NOMO-1 treated with dmso at 0.1 percent for 144 hours (cell line): ENCODE measurements at regions not wholly inside any gene's neighbourhood (a gene's known extent, or its start where the extent isn't known, plus 50 kb on each side); places are given as distances from the start of the nearest gene placed in this dataset.
"Not testable (repeated sequence)": the region's sequence is repeated elsewhere in the genome, so short reads cannot be mapped to it uniquely, and the experiment has no call there.

Experiments used
- DNase-seq: peaks from one replicate; lab custom pipeline; 2025; ENCODE audit not compliant: unreplicated experiment; lab: John Stamatoyannopoulos, UW

DNA sequence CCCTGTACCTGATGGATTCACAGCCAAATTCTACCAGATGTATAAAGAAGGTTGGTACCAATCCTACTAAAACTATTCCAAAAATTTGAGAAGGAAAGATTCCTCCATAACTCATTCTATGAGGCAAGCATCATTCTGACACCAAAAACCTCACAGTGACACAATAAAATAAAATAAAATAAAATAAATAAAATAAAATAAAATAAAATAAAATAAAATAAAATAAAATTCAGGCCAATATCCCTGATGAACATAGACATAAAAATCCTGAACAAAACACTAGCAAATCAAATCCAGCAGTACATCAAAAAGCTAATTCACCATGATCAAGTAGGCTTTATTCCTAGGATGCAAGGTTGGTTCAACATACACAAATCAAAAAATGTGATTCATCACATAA, 108.1 kb downstream of the PROX1 start:
- DNase-seq = not testable (repeated sequence)

DNA sequence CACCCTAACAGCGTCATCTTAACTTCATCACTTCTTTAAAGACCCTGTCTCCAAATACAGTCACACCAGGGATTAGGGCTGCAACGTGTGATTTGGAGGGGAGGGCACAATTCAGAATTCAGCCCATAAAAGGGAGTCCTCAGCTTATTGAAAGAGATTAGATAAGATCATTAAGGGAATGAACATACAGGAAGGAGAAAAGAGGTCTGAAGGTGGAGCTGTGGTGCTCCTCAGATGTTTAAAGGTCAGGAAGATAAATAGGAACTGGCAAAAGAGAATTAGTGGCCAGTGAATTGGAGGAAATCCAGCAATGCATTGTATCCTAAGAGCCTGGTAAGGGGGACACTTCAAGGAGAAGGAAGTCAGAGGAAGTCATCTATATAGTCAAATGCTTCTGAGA, 113.5 kb downstream of the PROX1 start:
- no peak for DNase-seq

DNA sequence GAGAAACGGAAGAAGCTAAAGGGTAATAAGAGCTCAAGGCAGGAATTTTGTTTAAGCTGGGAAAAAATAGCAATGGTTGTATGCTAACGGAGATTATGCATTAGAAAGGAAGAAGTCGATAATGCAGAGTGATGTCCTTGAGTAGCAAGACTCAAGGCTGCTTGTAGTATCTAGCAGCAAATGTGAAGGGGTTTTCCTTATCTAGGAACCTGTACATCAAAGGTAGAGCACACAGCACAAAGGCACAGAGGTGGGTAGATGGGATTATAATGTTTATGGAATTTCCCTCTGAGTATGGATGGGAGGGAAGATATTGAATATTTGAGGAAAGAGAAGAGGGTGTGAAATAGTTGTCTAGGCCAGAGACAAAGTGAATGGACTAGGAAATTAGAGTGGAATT, 114.1 kb downstream of the PROX1 start:
- no peak for DNase-seq

DNA sequence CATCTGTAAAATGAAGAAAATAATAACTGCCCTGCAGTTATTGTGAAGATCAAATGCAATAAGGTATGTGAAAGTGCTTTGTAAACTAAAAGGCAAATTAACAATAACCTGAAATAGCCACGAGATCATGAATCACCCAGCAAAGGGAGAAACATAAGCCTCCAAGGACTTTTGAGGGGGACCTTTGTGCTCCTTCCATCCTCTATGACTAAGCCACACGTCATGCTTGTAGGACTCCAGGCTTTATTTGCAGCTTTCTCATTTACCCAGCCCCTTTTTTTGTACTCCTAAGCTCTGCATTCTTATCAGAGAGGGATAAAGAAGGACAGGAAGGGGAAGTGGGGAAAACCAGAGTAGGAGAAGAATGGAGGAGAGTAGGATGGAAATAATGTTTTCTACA, 115.1 kb downstream of the PROX1 start:
- no peak for DNase-seq

DNA sequence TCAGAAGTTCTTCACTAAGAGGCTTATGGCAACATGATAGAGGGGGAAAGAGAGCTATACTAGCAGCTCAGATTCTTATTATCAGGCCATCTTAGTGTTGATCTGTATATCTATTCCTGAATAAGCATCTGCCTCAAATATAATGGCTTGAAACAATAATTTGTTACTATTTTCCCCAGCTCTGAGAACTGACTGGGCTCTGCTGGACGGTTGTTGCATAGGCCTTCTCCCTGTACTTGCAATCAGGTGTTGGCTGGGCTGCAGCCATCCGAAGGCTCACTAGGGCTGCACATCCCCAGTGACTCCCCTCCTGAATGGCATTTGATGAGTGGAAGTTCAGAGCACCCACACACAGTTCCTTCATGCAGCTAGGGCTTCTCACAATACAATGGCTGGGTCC, 116.0 kb downstream of the PROX1 start:
- DNase-seq = no peak

DNA sequence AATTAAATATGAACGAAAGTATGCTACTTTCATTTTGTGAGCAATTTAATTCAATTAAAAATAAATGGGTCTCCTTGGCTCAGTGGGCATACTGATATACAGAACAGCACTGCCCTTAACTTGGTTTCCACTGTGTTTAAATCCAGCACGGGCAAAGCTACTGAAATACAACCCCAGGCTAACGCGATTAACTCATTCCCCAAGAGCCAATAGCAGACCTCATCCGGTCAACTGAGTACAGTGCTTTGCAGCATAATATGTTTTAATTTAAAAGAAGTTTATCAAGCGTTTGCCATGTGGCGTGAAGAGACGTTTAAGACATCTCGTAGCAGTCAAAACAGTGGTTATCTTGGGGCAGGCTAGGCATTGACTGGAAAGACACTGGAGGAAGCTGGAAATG, 118.6 kb downstream of the PROX1 start:
- DNase-seq = no peak

DNA sequence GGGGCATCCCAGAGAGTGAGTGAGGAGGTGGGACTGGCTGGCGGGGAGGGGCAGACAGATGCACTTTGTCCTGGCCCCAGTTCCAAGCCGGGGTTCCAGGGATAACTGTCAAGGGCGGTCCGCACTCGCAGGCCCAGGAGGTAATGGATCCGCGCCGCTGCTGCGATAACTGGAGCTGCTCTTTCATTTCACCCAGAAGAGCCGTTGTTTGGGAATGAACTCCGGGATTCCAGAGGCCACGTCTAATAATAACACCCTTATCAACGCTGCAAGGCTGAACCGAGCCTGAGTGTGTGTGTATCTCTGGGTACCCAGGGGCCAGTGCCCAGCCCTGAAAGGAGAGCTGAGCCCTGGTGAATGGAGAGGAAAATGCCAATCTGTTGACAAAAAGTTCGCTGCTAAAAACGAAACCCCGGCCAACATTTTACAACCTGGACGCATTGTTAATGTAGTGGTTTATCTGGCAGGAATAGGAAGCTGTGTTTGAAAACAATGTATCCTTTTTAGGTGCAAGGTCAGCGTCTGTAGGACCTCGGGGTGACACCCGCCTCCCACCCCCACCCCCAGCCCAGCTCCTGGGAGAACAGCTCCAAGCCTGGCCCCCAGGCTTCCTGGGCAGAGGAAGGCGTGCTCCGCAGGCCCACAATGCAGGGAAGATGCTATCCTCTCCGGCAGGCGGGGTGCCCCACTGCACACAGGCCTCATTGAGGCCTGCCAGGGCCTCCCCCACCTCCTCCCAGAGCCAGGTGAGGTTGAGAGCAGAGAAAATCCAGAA, 119.7 kb downstream of the PROX1 start:
- DNase-seq = no peak

DNA sequence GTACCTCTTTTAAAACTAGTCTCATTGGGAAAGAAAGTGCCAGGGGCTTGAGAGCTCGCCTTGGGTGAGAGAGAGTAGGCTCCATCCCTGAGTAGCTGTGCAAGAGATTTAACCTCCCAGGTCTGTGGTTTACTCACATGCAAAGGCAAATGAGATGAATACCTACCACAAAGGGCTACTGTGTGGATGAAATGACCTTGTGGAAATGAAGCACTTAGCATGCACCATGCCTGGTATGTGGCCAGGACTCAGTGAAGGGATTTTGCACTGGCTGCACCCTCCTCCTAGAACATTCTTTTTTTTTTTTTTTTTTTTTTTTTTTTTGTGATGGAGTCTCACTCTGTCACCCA, 120.3 kb downstream of the PROX1 start:
- DNase-seq = no peak

DNA sequence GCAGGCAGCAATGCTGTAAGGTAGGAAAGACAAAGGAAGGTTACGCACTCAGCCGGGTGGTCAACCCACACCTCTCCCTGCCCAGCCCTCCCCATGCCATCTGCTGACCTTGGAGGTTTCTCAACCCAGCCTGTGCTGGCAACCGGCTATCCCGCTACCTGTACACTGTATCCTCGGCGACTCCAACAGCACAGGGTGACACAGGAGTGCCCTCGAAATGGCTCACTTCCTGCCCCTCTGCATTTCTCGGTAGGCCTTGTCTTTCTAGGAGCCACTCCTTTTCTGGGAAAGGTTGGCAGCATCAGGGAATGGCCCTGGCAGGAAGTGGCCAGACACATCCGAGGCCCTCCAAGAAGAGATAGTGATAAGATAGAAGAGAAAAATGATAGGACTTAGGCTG, 124.0 kb downstream of the PROX1 start:
- no peak for DNase-seq

DNA sequence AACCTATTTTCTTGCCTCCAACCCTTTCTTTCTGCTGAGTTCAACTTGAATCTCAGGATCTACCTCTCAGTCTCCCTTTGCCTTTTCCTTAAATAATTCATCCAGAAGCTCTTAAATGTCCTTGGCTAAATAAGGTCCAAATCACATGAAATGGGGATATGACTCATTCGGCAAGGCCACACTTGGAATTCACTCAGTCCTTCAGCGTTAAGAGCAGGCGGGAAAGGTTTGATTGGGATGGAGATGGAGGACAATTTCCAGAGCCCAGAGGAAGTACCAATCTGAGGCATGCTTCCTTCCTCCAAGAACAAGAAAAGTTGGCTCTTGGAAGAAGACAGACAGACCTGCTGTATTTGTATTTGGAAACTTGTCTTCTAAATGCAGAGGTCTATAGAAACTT, 128.5 kb downstream of the PROX1 start:
- DNase-seq = no peak

DNA sequence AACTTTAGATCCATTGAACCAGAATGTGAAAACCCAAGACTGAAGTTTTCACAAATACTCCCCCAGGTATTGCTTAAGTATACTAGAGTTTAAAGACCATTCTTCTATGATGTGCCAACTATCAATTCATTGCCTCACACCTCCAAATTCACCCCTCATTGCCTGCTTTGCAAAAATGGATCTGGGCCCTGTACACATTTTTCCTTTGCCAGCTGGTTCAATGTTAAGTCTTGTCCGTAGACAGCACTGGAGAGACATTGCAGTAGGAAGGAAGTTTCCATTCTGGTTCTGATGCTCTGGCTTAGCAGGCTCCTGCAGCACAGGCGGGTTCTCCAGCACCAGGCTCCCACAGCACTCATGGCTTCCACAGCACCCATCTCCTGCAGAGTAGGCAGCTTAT, 130.0 kb downstream of the PROX1 start:
- DNase-seq = no peak

DNA sequence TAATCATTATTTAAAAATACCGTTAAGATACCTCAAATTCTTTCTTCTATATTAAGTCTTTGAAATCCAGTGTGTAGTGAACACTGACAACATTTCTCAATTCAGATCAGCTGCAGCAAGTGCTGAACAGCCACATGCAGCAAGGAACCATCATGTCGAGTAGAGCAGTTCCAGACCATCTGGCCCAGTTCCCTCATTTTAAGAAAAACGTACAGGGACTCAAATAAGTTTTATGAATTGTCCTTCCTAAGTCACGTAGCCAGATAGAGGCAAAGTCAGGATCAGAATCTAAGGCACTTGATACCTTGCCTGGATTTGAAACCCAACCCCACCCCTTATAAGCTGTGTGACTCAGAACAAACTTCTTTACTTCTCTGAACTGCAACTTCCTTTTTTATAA, 132.4 kb downstream of the PROX1 start:
- no peak for DNase-seq

DNA sequence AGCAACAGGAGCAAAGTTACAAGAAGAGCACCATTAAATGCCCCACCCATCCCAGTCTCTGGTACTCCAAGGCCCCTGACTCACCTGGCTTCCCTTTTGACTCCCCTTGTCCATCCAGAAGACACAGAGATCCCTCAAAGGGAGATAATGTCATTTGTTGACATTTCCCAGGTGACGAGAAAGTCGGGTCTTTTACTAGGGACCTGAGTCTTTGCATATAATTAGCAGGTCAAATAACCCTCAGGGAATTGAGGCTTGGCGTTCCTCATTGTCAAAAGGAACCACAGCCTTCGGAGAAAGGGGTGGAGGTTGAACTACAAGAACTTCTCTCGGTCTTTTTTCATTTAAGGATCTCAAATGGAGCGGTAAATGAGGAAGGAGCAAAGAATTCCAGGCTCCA, 133.2 kb downstream of the PROX1 start:
- DNase-seq = no peak

DNA sequence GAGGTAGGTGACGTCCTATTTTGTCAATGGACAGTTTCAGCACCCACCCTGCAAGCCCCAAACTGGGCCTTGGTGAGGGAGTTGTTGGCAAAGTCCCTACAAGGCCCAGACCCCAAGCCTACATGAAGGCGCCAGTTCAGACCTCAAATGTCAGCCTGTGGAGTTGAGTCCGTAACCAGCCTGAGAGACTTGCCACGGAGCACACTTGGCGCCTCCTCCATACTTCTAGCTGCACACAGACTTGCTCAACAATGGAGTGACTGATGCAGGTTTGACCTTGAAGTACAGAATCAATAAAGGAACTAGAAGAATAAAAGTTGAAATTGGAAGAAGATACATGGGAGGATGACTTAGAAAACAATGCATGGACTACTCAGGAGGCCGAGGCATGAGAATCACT, 134.3 kb downstream of the PROX1 start:
- DNase-seq = no peak

DNA sequence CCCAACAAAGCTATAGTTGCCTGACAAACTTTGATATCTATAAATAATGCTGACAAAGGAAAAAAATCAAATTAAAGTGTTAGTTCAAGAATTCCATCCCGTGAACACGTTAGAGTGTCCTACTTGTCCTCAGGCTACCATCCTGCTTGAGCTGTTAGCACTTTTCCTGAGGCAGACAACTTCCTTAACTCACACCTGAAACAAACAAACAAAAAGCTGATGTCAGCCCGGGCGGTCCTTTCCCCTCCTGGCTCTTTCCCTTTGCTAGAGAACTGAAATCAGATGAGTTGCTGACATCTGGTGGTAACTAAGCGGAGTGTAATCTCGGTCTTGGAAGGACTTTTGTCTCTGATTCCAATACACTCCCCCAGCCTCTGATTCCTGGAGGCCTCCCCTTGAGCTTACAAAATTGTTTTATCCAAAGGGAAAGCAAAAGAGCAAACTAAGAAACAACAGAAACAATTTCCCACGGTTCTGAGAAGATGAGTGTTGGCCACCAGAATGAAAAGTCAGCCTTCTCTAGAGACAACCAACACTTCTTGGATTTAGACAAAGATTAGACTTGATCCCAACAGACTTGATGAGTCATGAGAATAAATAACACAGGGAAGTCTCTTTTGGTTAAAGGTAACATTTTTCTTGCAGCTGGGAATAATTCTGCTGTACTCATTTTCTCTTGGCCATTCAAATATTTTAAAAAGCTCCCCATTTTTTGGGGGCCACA, 135.4 kb downstream of the PROX1 start:
- no peak for DNase-seq

DNA sequence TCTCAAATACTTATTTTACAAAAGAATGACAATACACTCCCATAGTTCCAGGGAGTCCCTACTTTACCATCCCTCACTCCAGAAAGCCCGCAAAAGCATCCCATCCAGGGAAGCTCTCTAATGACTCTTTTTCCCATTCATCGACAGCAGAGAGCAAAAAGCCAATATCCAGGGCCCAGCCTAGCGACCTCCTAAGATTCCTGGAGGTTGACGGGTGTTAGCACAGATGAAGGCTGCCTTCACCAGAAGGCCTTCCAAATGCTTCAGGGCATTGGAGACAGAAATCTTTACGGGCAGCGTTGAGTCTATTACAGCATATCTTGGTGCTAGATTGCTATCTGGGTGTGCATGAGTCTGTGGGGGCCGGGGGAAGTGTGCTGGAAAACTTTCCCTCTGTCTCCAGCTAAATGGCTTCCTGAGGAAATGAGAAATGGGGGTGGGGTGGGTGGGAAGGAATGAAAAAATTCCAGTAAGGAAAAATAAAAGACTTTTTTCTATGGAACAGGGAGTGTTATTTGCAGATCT, 136.6 kb downstream of the PROX1 start:
- no peak for DNase-seq

DNA sequence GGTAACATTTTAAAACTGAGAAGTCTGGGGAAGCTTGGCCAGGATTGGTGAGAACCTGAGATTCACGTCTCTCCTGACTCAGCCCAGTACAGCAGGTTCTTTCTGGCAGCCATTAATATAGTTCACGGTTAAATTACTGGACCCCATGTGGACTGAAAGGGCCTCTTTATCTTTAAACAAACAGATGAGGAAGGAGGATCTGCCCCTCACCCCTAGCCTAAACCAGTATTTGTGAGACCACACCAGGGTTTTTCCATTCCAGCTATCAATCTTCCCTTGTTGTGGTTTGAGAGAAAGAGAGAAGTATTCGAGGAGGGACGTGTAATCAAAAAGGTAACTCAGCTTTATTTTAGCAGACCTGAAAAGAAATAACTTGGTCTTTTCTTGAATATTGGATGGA, 137.1 kb downstream of the PROX1 start:
- DNase-seq = no peak

DNA sequence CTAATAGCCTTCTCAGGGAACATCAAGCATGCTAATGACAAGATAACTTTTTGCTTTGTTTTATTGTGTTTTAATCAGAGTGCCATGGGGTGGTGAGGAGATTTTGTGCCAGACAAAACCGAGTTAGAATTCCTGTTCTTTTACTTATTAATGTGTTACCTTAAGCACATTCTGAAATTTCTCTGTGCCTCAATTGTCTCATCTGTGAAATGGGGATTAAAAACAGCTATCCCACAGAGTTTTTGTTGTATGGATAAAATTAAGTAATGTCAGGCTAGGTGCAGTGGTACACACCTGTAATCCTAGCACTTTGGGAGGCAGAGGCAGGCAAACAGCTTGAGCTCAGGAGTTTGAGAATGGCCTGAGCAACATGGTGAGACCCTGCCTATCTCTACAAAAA, 138.0 kb downstream of the PROX1 start:
- DNase-seq = no peak

DNA sequence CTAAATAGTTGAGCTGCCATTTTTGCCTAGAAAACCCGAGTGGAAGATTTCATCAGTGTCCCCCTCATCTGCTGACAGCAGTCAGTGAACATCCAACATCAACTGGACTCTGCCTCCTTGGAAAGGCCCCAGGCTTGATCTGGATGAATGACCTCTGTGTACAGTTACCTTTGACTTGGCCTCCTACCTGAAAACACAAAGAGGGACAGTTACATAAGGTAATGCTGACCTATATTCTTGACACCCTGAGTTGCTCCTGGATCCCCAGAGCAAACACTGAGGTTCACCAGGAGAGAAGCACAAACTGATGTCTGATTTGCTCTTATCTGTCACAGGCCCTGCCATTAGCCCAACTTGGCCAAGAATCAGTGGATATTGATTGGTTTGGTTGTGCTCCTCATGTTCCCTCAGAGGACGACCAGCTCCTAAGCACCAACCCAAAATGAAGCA, 138.9 kb downstream of the PROX1 start:
- DNase-seq = no peak

DNA sequence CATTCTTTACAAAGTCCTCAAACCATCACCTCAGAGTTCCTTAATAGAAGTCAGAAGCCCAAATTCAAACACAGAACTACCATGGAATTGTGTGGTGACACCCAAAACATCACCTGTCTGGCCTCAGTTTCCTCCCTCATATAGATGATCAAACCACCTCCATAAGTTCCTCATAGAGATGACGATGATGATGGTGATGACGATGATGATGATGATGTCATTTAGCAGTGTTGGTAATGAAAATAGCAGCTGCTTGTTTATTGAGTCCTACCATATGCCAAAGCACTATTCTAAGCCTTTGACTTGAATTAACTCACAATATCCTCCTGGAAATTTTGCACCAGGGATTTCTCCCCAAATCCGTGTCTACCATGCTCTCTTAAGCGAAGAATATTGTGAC, 139.9 kb downstream of the PROX1 start:
- no peak for DNase-seq

DNA sequence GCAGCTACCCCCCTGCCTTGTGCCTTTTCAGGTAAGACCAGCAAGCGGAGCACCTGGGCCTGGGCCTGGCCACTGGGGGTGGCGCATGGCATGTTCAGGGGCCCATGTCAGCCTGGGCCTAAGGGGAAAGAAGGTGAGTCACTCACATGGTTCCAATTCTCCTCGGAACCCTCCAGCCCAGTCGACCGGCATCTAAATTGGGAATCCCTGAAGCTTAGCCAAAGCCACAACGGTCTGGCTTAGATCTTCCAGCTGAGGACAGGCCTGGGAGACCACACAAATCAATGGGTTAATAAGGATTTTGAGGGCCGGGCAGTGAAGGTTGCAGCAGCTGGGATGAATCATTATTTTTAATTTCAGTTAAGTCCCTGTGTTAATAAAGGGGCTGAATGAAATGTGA, 145.1 kb upstream of the SMYD2 start:
- DNase-seq = no peak

DNA sequence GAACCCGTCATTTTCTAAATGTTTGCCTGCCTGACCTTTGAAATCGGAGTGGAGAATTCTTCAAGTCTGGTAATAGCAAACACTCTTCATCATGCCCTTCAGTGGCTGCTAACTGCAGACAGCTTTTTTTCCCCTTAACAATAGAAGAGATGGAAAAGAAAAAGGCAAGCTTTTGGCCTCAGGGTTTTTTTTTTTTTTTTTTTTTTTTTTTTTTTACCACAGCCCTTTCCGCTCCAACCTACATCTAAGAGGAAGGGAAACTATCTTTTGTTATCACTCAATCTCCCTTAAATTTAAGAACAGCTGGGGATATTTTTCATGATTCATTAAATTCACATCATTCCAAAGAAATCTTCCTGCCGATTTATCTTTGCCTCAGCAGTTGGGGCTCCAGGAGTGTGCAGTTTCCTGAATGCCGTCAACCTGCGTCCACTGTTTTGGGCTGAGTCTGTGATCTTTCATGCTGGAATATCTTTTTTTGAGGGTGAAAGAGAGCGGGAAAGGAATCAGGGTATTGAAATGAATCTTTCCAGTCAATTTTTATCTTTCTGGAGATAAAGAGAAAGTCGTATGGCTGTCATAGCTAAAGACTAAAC, 144.5 kb upstream of the SMYD2 start:
- DNase-seq = peak; percentile 20
